A549 (cell line): ENCODE measurements at regions not wholly inside any gene's neighbourhood (a gene's known extent, or its start where the extent isn't known, plus 50 kb on each side); places are given as distances from the start of the nearest gene placed in this dataset.

ENCODE experiments used
- ATAC-seq, 2 experiments: fragments of 200-7000 bp in 1 of 2; fragments of >200 bp in 1 of 2; cut with Nextera tagmentation in 1 of 2; cut with Tn5 transposase in 1 of 2; 3 replicates each; pipeline versions ENCODE4 v1.8.0 to v1.9.1; 2018 to 2020; ENCODE audit warnings: mild to moderate bottlenecking in 1 of 2, moderate library complexity in 1 of 2
- CTCF ChIA-PET: fragments of 300-600 bp; sonication (Branson Sonifier 250); formaldehyde crosslinking; extraction: SDS; loops from one replicate; lab custom pipeline; 2021; ENCODE audit warnings: antibody characterized with exemption, inconsistent platforms; lab: Yijun Ruan, JAX
- POLR2A ChIA-PET: fragments of 350-600 bp; formaldehyde crosslinking; extraction: SDS; loops from one replicate; lab custom pipeline; 2021; ENCODE audit warnings: antibody characterized with exemption, inconsistent platforms; lab: Yijun Ruan, JAX
- DNase-seq, 2 experiments: peaks; one replicate each; pipeline versions ENCODE4 v3.0.0 to v3.0.0-alpha.2; 2011 to 2016; ENCODE audit warnings: low read depth in 1 of 2, low spot score in 1 of 2
- FAIRE-seq: peaks from 2 replicates; lab custom pipeline; 2011; peaks lifted over from hg19 to GRCh38; lab: Jason Lieb, UNC
- H3K27ac ChIP-seq, 2 experiments: fragments of >200 bp; sonication (Bioruptor Twin); formaldehyde crosslinking; 3 replicates each; pipeline ENCODE4 v1.5.1; 2016 to 2017
- H3K4me1 ChIP-seq: fragments of >200 bp; sonication (Bioruptor Twin); formaldehyde crosslinking; 3 replicates; pipeline ENCODE4 v1.6.1; 2016
- H3K4me2 ChIP-seq: fragments of >200 bp; sonication (Bioruptor Twin); formaldehyde crosslinking; 3 replicates; pipeline ENCODE4 v1.6.1; 2016
- H3K4me3 ChIP-seq: fragments of >200 bp; sonication (Bioruptor Twin); formaldehyde crosslinking; 3 replicates; pipeline ENCODE4 v1.5.1; 2016
- H3K9me3 ChIP-seq: fragments of >200 bp; sonication (Bioruptor Twin); formaldehyde crosslinking; 3 replicates; pipeline ENCODE4 v1.6.1; 2016
- CEBPB ChIP-seq, 2 experiments: fragments of >200 bp in 1 of 2; sonication (Bioruptor Twin) in 1 of 2; formaldehyde crosslinking in 1 of 2; IDR thresholded peaks; 2 replicates each; pipeline ENCODE4 v1.6.1; 2012 to 2016
- E2F6 ChIP-seq: IDR thresholded peaks from 2 replicates; pipeline ENCODE4 v1.6.1; 2012; ENCODE audit warnings: low read depth, borderline replicate concordance
- EHF ChIP-seq: fragments of 250-450 bp; sonication (Bioruptor Pico); IDR thresholded peaks from 2 replicates; pipeline ENCODE4 v1.5.0; 2020; ENCODE audit warnings: mild to moderate bottlenecking
- EHMT2 ChIP-seq: fragments of 200-600 bp; sonication (generic); IDR thresholded peaks from 2 replicates; pipeline ENCODE4 v1.6.1; 2016; ENCODE audit warnings: antibody characterized with exemption, low read depth, mild to moderate bottlenecking, moderate library complexity
- EP300 ChIP-seq, 2 experiments: fragments of >200 bp; sonication (Bioruptor Twin); formaldehyde crosslinking; IDR thresholded peaks; 2 replicates in 1 of 2; 3 replicates in 1 of 2; pipeline ENCODE4 v1.6.1; 2016 to 2017
- FOXS1 ChIP-seq: fragments of 250-450 bp; sonication (Bioruptor Pico); IDR thresholded peaks from 2 replicates; pipeline ENCODE4 v1.5.0; 2020; ENCODE audit warnings: mild to moderate bottlenecking, moderate library complexity
- GATA3 ChIP-seq: IDR thresholded peaks from 2 replicates; pipeline ENCODE4 v1.6.1; 2012; ENCODE audit warnings: borderline replicate concordance
- HES2 ChIP-seq: fragments of >200 bp; sonication (Bioruptor Twin); formaldehyde crosslinking; IDR thresholded peaks from 2 replicates; pipeline ENCODE4 v1.6.1; 2016
- HEYL ChIP-seq: fragments of 250-450 bp; sonication (Bioruptor Pico); IDR thresholded peaks from 2 replicates; pipeline ENCODE4 v1.8.0; 2021; ENCODE audit warnings: mild to moderate bottlenecking, moderate library complexity
- HOXB5 ChIP-seq: fragments of 250-450 bp; sonication (Bioruptor Pico); IDR thresholded peaks from 2 replicates; pipeline ENCODE4 v1.5.0; 2020; ENCODE audit warnings: mild to moderate bottlenecking, moderate library complexity
- KDM1A ChIP-seq: fragments of 200-600 bp; sonication (generic); IDR thresholded peaks from 2 replicates; pipeline ENCODE4 v1.6.1; 2016; ENCODE audit warnings: low read depth, mild to moderate bottlenecking
- KDM5A ChIP-seq: fragments of 200-600 bp; sonication (generic); IDR thresholded peaks from 2 replicates; pipeline ENCODE4 v1.6.1; 2016; ENCODE audit warnings: antibody characterized with exemption, mild to moderate bottlenecking
- MYC ChIP-seq: IDR thresholded peaks from 2 replicates; pipeline ENCODE4 v1.6.1; 2012; ENCODE audit warnings: mild to moderate bottlenecking, inconsistent platforms, low read length, improper control_type of control experiment, borderline replicate concordance
- NFE2L2 ChIP-seq: fragments of 150-350 bp; conservative IDR thresholded peaks from 2 replicates; pipeline ENCODE4 v1.6.1; 2014; ENCODE audit warnings: low read length
- RAD21 ChIP-seq, 2 experiments: fragments of >200 bp in 1 of 2; sonication (Bioruptor Twin) in 1 of 2; formaldehyde crosslinking in 1 of 2; IDR thresholded peaks in 1 of 2; conservative IDR thresholded peaks in 1 of 2; 2 replicates in 1 of 2; 3 replicates in 1 of 2; pipeline ENCODE4 v1.6.1; 2012 to 2018; ENCODE audit warnings: inconsistent platforms in 1 of 2
- TFCP2L1 ChIP-seq: fragments of 250-450 bp; sonication (Bioruptor Pico); IDR thresholded peaks from 2 replicates; pipeline ENCODE4 v1.5.0; 2021; ENCODE audit warnings: mild to moderate bottlenecking
- USF2 ChIP-seq: fragments of 450-650 bp; IDR thresholded peaks from 2 replicates; pipeline ENCODE4 v1.6.1; 2014; ENCODE audit warnings: antibody characterized with exemption
- ZSCAN20 ChIP-seq: fragments of 250-450 bp; sonication (Bioruptor Pico); IDR thresholded peaks from 2 replicates; pipeline ENCODE4 v1.8.0; 2022; ENCODE audit warnings: mild to moderate bottlenecking, moderate library complexity
- WGBS: methylation state at CpG from one replicate; pipeline ENCODE4 v1.1.6; 2017; ENCODE audit errors: missing lambda C conversion rate; 5-methylcytosine and 5-hydroxymethylcytosine counted together
- TF ChIP-seq, protein P1 (sequence below): fragments of 150-350 bp; IDR thresholded peaks from 2 replicates; pipeline ENCODE4 v1.6.1; 2014; ENCODE audit warnings: low read depth, mild to moderate bottlenecking, low read length
- TF ChIP-seq, protein P2 (sequence below): fragments of >200 bp; sonication (Bioruptor Twin); formaldehyde crosslinking; IDR thresholded peaks from 3 replicates; pipeline ENCODE4 v1.6.1; 2016
- TF ChIP-seq, protein P3 (sequence below): fragments of 250-450 bp; sonication (Bioruptor Pico); IDR thresholded peaks from 2 replicates; pipeline ENCODE4 v1.5.0; 2020; ENCODE audit warnings: low read depth, mild to moderate bottlenecking, moderate library complexity
- TF ChIP-seq, protein P4 (sequence below): fragments of 250-450 bp; sonication (Bioruptor Pico); IDR thresholded peaks from 2 replicates; pipeline ENCODE4 v1.5.0; 2021; ENCODE audit warnings: mild to moderate bottlenecking, moderate library complexity, borderline replicate concordance

DNA sequence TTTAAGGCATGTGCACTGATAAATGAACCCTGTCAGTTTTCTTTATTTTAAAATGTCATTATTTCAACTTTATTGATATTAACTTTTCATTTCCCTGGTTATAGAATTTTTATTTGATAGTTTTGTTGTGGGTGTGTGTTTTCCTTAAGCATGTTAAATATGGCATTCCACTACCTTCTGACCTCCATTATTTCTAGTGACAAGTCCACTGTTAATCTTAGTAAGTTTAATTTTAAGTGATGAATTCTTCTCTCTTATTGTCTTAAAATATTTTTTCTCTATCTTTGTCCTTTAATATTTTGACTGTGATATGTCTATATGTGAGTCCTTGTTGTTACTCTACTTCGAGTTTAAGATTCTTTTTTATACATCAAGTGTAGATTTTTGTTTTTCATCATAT, 685.7 kb downstream of the GALR1 start (continued):
- no peak for TF ChIP-seq CEBPB (IDR thresholded peaks at IDR 0.05)
- TF ChIP-seq HEYL: no peak
- TF ChIP-seq GATA3: no peak
- TF ChIP-seq, protein P1, sequence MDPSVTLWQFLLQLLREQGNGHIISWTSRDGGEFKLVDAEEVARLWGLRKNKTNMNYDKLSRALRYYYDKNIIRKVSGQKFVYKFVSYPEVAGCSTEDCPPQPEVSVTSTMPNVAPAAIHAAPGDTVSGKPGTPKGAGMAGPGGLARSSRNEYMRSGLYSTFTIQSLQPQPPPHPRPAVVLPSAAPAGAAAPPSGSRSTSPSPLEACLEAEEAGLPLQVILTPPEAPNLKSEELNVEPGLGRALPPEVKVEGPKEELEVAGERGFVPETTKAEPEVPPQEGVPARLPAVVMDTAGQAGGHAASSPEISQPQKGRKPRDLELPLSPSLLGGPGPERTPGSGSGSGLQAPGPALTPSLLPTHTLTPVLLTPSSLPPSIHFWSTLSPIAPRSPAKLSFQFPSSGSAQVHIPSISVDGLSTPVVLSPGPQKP: no peak
- TF ChIP-seq, all 56 proteins: peak for 0

DNA sequence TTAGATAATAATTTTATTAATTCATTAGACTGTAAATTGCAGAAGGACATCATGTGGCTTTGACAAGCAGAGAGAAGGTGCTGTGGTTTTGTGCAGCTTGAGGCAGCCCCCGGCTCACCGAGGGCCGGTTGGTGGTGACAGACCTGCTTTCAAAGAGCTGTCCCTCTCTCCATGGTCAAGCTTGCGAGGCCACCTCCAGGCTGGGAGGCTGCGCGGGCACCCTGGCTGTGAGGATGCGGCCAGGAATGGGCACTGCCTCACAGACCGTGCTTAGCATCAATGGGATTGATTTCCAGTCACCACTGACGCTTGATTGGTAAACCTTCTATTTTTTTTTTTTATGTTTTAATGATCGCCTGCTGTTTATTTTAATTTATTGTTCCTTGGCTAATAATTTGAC, 690.9 kb downstream of the GALR1 start:
- TF ChIP-seq ZSCAN20 (no peak), KDM5A (no peak), E2F6 (no peak), EHMT2 (no peak), NFE2L2 (no peak), EHF (no peak), USF2 (no peak), HES2 (no peak), FOXS1 (CRISPR knock-in tag) (no peak), KDM1A (no peak), HOXB5 (no peak)
- TF ChIP-seq, protein P2, sequence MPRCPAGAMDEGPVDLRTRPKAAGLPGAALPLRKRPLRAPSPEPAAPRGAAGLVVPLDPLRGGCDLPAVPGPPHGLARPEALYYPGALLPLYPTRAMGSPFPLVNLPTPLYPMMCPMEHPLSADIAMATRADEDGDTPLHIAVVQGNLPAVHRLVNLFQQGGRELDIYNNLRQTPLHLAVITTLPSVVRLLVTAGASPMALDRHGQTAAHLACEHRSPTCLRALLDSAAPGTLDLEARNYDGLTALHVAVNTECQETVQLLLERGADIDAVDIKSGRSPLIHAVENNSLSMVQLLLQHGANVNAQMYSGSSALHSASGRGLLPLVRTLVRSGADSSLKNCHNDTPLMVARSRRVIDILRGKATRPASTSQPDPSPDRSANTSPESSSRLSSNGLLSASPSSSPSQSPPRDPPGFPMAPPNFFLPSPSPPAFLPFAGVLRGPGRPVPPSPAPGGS: no peak
- TF ChIP-seq, protein P1: no peak
- ATAC-seq (no peak), FAIRE-seq (no peak), DNase-seq (no peak)
- H3K27ac ChIP-seq: no peak overlapping the region
- H3K4me2 ChIP-seq: no peak overlapping the region
- ChIA-PET POLR2A (no interaction called here), CTCF (no interaction called here)
- 27% methylated on average over 10 of the region's 10 CpGs for WGBS
- no peaks in the 10 kb centered on the region for H3K9me3 ChIP-seq
- H3K4me3 ChIP-seq: no peak overlapping the region
- no peaks in the 10 kb centered on the region for H3K4me1 ChIP-seq

DNA sequence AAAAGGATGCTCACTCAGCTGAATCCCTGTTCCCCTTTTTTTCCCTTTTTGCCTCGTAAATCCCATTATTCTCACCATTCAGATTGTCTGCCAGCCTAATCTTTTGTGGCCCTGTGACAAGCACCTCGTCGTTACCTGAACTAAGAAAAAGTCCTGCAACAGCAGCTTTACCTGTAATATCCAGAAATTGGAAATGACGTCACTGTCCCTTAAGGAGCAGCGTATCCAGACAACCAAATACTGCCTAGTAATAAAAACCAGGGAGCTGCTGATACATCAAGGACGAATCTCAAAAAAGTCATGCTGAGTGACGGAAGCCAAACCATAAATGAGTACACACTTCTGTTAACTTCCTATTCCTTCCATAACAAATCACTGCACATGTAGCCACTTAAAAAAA, 694.9 kb downstream of the GALR1 start:
- ATAC-seq: no peak
- no peak overlapping the region for H3K4me2 ChIP-seq
- FAIRE-seq: no peak
- no peaks in the 10 kb centered on the region for H3K9me3 ChIP-seq
- H3K27ac ChIP-seq: no peak overlapping the region
- no peak overlapping the region for H3K4me3 ChIP-seq
- no peaks in the 10 kb centered on the region for H3K4me1 ChIP-seq
- ChIA-PET CTCF (no interaction called here), POLR2A (no interaction called here)
- DNase-seq: no peak
- TF ChIP-seq NFE2L2 (no peak), RAD21 (conservative IDR thresholded peaks at IDR 0.05 in 1 of 2, IDR thresholded peaks at IDR 0.05 in 1 of 2) (no peak), HEYL (no peak), HES2 (no peak), USF2 (no peak), EP300 (IDR thresholded peaks at IDR 0.05) (no peak), TFCP2L1 (CRISPR knock-in tag) (no peak), MYC (no peak)
- TF ChIP-seq, protein P3, sequence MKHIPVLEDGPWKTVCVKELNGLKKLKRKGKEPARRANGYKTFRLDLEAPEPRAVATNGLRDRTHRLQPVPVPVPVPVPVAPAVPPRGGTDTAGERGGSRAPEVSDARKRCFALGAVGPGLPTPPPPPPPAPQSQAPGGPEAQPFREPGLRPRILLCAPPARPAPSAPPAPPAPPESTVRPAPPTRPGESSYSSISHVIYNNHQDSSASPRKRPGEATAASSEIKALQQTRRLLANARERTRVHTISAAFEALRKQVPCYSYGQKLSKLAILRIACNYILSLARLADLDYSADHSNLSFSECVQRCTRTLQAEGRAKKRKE (CRISPR knock-in tag): no peak
- TF ChIP-seq, protein P4, sequence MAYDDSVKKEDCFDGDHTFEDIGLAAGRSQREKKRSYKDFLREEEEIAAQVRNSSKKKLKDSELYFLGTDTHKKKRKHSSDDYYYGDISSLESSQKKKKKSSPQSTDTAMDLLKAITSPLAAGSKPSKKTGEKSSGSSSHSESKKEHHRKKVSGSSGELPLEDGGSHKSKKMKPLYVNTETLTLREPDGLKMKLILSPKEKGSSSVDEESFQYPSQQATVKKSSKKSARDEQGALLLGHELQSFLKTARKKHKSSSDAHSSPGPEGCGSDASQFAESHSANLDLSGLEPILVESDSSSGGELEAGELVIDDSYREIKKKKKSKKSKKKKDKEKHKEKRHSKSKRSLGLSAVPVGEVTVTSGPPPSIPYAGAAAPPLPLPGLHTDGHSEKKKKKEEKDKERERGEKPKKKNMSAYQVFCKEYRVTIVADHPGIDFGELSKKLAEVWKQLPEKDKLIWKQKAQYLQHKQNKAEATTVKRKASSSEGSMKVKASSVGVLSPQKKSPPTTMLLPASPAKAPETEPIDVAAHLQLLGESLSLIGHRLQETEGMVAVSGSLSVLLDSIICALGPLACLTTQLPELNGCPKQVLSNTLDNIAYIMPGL (CRISPR knock-in tag): no peak
- TF ChIP-seq, protein P2: no peak
- WGBS: 15% methylated on average over 7 of the region's 7 CpGs
